Activated CD8-positive, alpha-beta memory T cell treated with anti-CD3 and anti-CD28 coated beads for 36 hours (primary cell): ENCODE measurements at regions not wholly inside any gene's neighbourhood (a gene's known extent, or its start where the extent isn't known, plus 50 kb on each side); places are given as distances from the start of the nearest gene placed in this dataset.
"Not testable (repeated sequence)": the region's sequence is repeated elsewhere in the genome, so short reads cannot be mapped to it uniquely, and the experiment has no call there.

ENCODE experiments used
- CTCF ChIA-PET: fragments of 350-600 bp; sonication (Branson Sonifier 250); formaldehyde crosslinking; loops from one replicate; lab custom pipeline; 2021; ENCODE audit warnings: antibody characterized with exemption; lab: Charles Lee
- POLR2A ChIA-PET: fragments of 350-600 bp; sonication (Branson Sonifier 250); formaldehyde crosslinking; loops from one replicate; lab custom pipeline; 2021; ENCODE audit warnings: antibody characterized with exemption; lab: Charles Lee

DNA sequence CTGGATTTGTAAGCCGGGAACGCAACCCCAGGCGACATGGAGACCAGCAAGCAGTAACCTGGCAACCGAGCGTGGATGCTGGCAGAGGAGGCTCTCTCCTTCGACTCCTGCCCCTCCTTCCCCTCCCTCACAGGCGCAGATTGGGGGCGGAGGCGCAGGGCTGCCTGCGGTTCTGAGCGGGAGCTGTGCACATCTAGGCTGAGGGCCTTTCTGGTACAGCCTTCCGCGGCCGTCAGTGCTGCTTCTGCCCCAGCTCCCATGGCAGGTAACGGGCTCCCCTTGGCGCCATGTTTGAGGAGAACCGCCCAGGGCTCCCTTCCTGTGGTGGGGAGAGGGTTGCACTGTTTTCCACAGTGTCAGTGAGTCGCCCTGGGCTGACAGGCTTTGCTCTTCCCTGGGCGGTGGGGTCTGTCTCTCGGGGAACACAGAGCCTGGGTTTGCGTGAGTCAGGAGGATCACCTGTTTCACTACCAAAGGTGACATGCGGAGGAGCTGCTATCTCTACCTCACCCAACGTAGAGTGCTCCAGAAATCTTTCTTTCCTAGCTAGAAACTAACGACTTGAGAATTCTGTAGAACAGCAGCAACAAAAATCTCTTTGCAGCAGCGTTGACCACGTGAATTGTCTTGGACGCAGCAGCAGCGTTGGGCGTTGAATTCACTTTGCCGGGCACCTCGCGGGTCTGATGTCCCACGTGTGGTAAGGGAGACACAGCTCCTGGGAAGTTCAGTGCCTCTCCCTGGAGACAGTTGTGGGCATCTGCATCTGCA, 154.8 kb upstream of the COBL start:
- CTCF ChIA-PET: interaction anchor here (0.5 kb wide), 1 partner anchor 23 kb away, joined by 3 read pairs; no protein-coding TSS in a partner anchor
- POLR2A ChIA-PET: no interaction called here

DNA sequence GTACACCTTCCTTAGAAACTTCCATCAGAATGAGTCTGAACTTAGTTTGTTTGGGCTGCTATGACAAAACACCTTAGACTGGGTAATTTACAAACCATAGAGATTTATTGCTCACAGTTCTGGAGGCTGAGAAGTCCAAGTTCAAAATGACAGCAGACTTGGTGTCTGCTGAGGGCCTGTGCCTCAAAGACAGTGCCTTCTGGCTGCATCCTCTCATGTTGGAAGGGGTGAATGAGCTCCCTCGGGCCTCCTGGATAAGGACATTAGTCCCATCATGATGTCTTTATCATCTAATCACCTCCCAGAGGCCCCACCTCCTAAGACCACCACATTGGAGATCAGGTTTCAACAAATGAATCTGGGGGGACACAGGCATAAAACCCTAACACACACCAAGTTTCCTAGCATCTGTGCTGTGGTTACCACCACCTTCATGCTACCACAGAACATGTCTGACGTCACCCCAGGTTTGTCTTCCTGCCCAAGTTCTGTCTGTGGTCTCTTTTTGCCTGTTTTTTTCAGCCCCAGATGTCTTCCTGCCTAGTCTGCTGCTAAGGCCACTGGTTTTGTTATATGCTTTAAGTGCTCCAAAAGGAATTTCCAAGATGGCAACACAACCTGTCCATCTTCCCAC, 150.9 kb upstream of the COBL start:
- POLR2A ChIA-PET: no interaction called here
- CTCF ChIA-PET: no interaction called here

DNA sequence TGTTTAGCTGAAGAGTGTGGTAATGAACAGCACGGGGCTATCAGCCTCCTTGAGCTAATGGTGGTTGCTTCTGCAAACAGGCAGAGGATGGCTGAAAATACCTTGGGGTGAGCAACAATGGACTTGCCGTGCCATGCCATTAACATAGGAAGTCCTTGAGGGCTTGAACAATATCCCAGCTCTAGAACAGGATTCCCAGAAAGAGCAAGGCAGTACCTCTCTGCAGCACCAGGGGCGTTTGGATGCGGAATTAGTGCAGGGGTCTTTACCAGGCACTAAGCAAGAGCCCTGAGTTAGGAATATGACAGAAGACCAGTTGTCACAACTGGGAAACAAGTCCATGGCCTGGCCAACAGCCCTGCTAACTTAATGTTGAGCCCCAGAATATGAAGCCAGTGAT, 143.2 kb upstream of the COBL start:
- POLR2A ChIA-PET: no interaction called here

DNA sequence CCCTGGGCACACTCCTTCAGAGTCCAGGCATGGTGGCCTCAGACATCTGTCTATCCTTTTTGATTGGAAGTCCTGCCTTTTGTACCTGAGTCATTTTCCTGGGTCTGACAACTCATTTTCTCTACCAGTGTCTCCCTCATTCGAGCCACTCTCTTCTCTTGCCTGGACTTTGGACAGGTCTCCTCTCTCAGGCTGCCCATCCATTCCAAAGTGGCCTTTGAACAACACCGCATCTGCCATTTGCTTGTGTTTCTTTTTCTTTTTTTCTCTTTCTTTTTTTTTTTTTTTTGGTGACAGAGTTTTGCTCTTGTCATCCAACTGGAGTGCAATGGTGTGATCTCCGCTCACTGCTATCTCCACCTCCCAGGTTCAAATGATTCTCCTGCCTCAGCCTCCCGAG, 142.1 kb upstream of the COBL start:
- POLR2A ChIA-PET: no interaction called here
- CTCF ChIA-PET: no interaction called here

More for the DNA sequence above, 143.2 kb upstream of the COBL start:
- CTCF ChIA-PET: interaction anchor here (0.7 kb wide), 1 partner anchor 187 kb away, joined by 3 read pairs; no protein-coding TSS in a partner anchor

DNA sequence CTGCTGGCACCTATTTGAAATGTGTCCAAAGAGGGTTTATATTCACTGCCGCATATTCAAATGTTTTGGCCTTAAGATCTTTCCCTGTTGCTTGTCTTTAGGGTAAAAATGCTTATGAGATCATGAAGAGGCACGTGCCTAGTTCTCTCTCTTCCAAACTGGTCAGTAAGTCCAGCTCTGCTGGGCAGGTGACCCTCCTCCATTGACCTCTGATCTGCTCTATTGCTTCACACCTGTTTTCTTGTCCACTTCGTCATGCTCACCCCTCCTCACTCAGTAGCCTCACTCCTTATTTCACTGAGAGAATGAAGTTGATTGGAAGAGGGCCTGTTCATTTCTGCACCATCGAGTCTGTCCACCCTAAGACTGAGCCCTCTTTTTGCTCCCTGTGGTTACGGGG, 140.5 kb upstream of the COBL start:
- ChIA-PET CTCF (no interaction called here), POLR2A (no interaction called here)

DNA sequence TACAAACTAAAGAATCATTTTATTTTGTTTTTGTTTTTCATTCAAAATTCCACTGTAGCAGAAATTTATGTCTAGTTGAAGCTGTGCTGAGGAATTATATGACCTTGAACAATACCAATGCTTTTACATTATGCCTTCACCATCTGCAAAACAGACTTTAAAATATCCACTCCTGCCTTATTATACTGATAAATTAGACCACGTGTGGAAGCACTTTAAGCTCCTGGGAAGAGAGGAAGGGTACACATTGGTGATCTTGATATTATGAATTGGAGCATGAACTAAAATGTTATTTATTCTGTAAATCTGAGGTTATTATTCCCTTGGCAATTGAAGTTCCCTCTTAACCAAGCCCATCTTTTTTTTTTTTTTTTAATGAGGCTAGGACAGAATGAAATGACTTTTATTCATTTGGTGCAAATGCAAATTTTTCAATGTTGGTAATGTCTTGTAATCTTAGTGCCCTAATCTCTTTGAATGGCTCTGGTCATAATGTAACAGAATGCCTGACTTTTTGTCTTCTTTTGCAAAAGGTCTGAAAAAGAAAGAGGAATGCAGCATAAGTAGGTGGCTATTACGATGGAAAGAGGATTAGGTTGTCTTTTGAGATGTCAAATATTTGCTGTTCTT, 139.9 kb upstream of the COBL start:
- POLR2A ChIA-PET: no interaction called here
- CTCF ChIA-PET: no interaction called here

DNA sequence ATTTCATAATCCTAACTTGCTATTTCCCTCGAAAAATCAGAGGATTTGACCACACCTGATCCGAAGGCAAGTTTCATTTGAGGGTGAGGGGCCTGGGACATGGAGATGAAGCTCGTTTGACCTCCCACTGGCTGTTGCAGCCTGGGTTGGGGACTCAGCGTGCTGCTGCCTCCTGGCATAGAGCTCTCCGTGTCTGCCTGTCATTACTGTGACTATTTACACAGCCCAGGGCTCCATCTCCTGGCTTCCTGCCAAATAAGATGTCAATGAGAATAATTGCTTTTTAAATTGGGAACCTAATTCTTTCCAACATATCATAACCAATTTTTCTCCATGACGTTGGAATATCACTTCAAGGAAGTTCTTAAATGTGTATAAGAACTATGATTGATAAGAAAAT, 139.3 kb upstream of the COBL start:
- ChIA-PET POLR2A (no interaction called here), CTCF (no interaction called here)

DNA sequence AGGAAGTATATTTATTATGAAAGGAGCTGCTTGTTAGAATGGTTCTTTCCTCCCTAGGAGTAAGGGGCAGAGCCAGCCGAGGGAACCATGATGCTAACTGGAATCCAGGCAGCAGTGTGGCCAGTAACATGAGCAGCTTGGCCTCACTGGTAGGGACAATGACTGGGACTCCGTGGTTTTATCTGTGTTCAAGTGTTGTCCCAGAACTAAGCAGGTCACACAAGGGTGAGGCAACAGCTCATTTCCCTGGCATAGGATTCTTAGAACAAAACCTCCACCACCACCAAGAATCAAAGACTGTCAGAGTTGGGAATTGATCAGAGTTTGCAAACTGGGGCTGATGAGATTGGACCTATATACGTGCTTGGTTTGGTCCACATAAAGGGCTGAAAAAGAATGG, 138.9 kb upstream of the COBL start:
- ChIA-PET POLR2A (no interaction called here), CTCF (no interaction called here)

DNA sequence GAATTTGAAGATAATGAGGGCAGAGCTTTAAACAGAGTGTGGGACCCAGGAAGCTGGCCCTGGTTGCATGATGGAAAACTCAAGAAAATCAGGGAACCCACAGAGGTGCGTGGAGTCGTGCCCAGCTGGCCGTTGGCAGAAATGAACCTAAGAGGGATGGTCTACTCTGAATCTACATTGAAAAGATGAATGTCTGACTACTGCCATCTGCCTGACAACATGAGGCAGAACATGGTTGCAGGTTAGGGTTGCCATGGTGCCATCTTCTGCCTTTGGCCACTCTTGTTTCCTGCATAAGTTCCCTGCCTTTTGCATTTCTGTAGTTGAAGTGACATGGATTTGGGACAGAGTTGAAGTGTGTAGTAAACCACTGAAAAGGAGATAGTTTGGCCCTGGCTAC, 138.5 kb upstream of the COBL start:
- CTCF ChIA-PET: no interaction called here
- POLR2A ChIA-PET: no interaction called here

DNA sequence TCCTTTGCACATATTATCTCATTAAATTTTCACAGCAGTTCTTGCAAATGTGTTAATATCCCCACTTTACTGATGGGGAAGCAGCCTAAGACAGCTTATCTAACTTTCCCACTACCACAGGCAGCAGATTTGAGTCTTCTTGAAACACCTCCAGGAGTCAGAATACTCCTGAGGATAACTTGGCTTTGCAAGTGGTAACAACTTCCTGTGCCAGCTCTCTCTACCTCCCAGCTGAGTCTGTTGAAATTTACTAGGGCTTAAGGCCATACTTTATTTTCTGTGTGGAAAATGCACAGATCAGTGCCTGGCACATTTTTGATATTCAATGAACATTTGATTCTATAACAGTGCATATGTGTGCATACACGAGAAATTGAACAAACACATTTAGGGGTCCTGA, 136.1 kb upstream of the COBL start:
- POLR2A ChIA-PET: no interaction called here

DNA sequence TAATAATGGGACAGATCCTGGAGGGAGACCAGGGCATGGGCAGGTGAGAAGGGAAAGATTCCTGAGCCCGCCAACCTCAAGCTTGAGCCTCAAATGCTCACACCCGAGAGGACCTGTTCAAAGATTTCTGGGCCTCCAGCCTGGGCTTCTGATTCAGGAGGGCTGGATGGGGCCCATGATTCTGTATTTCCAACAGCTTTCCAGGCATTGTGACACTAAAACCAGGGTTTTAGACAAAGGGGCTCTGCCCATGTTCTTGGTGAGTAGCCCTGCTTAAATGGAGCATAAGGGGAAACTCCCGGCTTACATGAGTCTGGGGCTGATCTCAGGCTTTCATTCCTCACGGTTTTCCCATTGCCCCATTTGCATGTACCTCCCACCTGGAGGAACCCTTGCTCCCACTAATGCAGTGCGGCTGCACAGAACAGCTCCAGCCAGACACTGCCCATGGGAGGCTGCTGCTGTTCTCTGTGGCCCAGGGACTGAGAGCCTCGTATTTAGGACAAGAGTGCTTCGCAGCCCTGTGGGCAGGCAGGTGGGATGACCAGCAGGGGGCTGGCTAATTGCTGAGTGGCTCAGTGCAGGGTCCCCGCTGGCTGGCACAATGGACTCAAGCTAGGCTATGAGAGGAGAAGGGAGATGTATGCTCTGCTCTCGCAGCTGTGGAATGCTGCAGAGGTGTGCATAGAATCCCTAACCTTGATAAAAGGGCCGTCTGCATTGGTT, 135.3 kb upstream of the COBL start:
- ChIA-PET CTCF (no interaction called here), POLR2A (no interaction called here)

More for the DNA sequence above, 136.1 kb upstream of the COBL start:
- CTCF ChIA-PET: no interaction called here

DNA sequence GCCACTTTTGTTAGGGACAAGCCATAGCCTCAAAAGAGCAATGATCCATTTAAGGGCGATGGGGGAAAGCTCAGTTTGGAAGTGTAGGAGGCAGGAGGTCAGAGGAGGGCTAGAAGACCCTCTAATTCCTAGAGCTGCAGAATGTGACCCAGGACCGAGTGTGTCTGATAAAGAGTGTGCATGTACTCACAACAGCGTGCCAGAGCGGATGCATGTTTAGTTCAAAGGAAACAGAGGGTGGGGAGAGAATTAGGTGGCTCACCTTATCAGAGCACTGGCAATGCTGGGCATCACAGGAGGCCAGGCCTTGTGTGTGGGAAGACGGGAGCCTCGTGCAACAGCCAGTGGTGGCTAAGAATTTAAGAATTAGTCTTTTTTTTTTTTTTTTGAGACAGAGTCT, 133.9 kb upstream of the COBL start:
- CTCF ChIA-PET: no interaction called here
- POLR2A ChIA-PET: no interaction called here

DNA sequence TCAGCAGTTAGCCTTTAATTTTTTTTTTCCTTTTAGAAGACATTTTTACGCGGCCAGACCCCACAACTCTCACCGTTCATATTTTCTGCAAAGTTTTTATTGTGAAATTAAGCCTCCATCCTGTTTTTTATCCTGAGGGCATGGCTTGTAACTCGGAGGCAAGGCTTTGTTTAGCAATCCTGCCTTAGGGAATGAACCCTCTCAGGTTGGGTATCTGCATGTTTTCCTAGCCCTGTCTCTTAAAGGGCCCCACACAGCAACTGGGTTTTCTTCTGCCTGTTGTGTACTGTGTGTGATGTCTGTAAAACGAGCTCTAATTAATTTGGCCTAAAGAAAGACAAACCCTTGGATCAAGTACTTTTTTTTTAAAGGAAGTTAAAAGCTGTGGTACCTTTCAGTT, 130.2 kb upstream of the COBL start:
- CTCF ChIA-PET: no interaction called here
- POLR2A ChIA-PET: no interaction called here

DNA sequence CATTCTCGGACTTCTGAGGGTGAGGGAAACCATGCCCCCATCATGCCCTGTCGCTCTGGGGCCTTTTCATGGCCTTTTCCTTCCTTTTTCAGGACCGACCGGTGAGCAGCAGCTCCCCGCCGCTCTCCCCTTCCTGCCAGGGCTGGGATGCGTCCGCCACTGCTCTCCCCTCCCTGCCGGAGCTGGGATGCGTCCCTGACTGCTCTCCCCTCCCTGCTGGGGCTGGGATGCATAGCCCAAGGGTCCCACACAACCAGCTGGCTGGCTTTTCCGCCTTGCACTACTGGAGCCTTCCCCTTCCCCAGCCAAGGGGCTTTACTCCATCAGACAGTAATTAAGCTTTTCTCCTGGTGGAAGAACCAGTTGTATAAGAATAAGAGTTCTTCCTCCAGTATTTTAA, 129.7 kb upstream of the COBL start:
- POLR2A ChIA-PET: no interaction called here
- CTCF ChIA-PET: no interaction called here

DNA sequence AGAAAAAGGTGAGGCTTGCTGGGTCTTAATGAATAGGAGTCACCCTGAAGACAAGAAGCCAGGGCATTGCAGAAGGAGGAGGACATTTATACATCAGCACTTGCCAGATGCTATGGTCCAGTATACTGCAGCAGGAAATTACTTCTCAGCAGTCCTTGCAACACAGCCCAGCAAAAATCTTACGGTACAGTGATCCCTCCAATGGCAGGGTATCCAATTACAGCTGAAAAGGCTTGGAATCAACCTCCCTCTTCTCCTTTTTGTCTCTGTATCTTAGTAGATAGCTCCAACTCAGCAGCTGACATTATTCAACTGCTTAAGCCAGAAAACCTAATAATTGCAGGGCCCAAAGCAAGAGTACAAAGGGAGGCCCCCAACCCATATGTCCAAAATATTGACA, 128.3 kb upstream of the COBL start:
- ChIA-PET POLR2A (no interaction called here), CTCF (no interaction called here)

DNA sequence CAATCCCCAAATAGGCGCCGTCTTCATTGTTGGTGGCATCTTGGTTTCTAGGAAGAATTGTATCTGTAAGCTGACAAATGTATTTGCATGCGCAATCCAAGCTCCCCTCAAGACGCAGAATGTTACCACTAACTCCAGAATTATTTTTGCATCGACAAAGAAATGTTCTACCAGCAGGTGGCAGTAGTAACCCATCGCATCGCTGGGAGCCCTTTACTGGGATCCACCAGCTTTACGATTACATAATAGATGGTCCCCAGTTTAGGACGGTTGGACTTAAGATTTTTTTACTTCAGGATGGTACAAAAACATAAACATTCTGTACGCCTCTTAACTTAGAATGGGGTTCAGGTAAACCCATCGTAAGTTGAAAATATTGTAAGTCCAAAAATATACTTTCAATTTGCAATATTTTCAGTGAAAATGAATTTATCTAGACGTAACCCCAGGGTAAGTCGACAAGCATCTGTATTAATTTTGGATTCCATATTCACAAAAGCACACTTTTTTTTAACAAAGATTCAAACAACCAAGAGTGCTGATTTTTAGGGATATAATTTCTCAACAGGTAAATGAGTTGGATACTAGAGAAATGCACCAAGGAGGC, 114.0 kb upstream of the COBL start:
- ChIA-PET CTCF (no interaction called here), POLR2A (no interaction called here)

DNA sequence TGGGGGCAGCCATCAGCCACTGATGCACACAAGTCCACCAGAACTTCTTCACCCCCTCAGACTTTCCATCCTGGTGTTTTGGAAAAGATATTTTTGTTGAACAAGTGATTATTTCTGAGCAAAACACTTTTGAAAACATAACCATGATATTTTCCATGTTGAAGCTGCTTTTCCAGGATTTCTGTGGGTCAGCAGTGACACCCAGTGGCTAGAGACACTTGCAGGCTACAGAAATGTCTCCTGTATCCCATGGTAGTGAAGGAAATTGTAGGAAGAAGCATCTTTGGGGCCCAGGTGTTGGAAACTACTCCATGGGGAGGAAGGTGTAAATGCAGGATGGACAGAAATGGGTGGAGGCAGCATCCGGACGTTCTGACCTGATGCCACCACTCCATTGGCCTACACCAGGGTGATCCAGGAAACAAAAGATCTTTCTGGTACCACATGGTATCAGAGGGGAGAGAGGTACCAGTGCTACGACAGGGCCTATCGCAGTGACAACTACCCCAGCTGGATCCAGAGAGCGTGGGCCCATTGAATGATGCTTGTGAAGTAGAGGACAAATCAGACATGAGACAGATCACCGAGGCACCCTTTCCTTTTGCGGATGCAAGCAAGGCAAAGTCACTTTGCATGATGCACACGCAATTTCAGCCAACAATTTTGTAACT, 111.7 kb upstream of the COBL start:
- ChIA-PET POLR2A (no interaction called here), CTCF (no interaction called here)

DNA sequence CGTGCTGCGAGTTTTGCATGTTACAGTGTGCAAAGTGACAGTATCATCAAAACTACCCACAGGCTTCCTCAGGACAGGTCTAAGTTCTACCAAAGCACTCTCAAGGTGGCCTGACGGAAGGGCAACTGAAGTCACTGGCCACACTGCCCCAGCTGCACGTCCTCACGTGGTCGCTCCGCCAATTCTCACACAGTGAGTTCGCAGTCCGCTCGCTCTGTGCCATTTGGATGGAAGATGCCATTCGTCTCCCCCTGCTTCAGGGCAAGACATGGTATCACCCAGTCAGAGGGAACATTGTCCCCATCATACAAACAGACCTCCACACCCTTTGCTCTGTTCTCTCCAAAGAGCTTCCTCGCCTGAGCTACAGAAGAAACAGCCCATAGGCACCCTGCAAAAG, 109.6 kb upstream of the COBL start:
- CTCF ChIA-PET: no interaction called here

DNA sequence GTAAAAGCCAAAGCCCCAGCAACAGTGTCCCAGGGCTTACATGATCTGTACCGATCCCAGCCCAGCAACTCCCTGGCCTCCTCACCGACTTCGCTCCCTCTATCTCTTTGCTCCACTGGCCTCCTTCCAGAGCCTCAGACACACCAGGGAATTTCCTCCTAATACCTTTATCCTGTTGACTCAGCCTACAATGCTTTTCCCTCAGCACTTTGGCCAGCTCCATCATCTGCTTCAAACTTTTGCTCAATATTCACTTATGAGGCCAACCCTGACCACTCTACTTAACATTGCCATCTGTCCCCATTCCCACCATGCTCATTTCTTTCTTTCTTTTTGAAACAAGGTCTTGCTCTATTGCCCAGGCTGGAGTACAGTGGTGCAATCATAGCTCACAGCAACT, 93.3 kb upstream of the COBL start:
- POLR2A ChIA-PET, CTCF ChIA-PET: not testable (repeated sequence)

More for the DNA sequence above, 109.6 kb upstream of the COBL start:
- POLR2A ChIA-PET: no interaction called here
